GM21717 (cell line): ENCODE measurements at regions not wholly inside any gene's neighbourhood (a gene's known extent, or its start where the extent isn't known, plus 50 kb on each side); places are given as distances from the start of the nearest gene placed in this dataset.
"Not testable (repeated sequence)": the region's sequence is repeated elsewhere in the genome, so short reads cannot be mapped to it uniquely, and the experiment has no call there.

Experiments used
- ATAC-seq: cut with Tn5 transposase; IDR thresholded peaks from one replicate; pipeline ENCODE4 v1.9.1; 2021; ENCODE audit warnings: mild to moderate bottlenecking, moderate library complexity; ENCODE audit not compliant: unreplicated experiment

DNA sequence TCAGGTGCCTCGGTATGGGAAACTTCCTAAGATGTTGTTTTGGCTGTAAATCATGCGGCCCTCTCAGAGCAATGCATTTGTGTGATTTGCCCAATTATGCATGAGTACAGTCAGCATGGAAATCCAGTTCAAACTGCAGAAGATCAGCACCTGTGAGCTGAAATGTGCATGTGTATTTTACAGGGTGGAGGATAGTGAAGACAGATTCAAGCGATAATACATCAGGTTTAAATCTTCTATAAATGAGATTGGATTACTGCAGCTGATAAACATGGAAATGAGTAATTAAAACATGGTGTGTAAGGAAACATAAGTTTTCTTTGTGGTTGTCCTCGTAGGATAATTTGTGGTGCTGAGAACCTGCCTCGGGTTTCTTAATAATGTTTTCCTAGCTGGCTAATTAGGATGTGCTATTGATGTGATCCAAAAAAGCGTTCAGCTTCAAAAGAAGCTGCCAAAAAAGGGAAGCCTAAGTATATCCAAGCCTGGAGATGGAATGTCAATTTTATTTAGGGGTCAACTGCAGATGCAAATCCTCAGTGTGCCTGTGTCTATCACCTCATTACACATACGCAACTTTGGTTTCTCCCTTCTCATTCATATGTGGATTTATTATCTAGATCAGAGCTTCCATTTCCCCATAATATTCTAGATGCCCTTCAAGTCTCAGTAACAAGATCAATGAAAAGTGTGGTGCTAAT lies 117.1 kb upstream of the CCDC28A start:
- ATAC-seq = no peak

DNA sequence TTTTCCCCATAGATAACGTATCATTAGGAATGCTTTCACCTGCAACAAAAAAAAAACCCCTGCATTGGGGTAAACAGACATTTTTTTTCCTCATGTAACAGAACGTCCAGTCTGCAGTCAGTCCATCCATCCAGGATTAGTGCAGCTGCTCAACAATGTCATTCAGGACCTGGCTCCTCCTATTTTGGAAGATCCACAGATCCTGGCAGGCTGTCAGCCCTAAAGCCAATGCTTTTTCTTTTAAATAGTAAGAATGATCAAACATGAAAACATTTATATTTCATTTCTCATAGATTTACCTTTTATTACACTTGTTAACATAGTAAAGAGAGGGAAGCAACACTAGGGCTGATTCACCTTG lies 116.5 kb upstream of the CCDC28A start:
- ATAC-seq = no peak

- no peak for ATAC-seq
Observed at GRCh38 chr6:138659998-138660397, 113.6 kb upstream of the CCDC28A start.

DNA sequence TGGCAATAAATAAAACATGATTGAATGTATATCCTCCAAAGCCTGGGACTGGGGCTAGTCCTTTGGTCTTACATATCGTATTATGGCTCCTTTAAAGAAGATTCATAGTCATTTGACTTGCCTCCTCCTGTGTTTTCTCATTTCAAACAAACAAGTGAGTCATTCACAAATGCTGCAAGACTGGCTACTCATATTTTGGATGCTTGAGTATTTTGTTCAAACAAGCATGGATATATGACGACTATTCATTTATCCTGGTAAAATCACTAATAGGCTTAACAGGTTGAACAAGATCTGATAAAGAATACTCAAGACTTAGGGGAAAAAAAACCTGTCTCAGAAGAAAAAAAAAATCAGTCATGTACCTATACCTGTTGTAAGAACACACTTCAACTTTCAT lies 111.1 kb upstream of the CCDC28A start:
- ATAC-seq = no peak

- no peak for ATAC-seq
Observed at GRCh38 chr6:138663892-138664291, 109.7 kb upstream of the CCDC28A start.

DNA sequence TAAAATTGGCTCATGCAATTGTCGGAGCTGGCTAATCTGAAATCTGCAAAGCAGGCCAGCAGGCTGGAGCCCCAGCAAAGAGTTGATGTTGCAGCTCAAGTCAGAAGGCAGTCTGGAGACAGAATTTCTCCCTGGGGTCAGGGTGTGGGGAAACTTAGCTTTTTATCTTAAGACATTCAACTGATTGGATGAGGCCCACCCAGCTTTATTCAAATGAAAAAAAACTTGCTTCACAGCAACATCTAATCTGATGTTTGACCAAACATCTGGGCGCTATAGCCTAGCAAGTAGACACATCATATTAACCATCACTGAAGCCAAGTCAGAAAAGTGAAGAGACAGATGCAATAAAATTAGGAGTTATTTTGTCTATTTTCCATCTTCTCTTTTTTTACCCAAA lies 108.8 kb upstream of the CCDC28A start:
- ATAC-seq = no peak

GRCh38 chr6:138666636-138667035 lies 106.9 kb upstream of the CCDC28A start:
- ATAC-seq = no peak

DNA sequence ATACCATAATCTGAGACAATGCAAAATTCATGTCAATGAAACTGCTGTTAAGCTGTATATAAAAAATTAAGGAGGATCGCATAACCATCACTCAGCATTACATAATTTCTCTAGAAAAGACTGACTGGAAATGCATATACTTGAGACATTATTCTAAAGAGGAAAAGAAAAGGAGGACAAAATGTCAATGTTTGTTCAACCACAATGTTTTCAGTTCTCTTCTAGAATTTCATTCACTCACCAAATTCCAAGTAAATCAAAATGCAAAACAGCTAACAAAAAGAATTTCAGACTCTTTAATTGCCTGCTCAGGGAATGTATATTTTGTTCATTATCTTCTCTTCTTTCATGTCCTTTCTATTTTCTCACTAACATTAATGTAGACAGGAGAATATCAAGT lies 106.2 kb upstream of the CCDC28A start:
- ATAC-seq = no peak

- ATAC-seq = no peak
Observed at GRCh38 chr6:138671351-138671750, 102.2 kb upstream of the CCDC28A start.

GRCh38 chr6:138673346-138674014 lies 100.1 kb upstream of the CCDC28A start:
- ATAC-seq = no peak

DNA sequence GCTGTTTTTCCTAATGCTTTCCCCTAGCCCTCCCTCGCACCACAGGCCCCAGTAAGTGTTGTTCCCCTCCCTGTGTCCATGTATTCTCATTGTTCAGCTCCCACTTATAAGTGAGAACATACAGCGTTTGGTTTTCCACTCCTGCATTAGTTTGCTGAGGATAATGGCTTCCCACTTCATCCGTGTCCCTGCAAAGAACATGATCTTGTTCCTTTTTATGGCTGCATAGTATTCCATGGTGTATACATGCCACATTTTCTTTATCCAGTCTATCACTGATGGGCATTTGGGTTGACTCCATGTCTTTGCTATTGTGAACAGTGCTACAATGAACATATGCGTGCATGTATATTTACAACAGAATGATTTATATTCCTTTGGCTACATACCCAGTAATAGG lies 99.1 kb upstream of the CCDC28A start:
- ATAC-seq = not testable (repeated sequence)

DNA sequence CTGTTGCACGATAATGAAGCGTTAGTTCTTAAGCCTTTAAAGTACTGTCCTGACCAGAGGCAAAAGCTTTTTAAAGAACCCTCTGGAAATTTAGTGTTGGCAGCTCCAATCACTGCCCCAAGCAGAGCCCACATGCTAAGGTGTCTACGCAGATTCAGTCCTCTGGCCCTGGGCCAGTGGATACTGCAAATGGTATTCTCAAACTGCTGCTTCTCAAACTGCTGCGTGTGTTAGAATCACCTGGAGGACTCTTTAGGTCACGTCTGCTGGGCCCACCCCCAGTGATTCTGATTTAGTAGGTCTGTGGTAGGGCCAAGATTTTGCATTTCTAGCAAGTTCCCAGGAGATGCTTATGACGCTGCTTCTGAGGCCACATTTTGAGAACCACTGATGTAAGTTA lies 96.0 kb upstream of the CCDC28A start:
- ATAC-seq = no peak

GRCh38 chr6:138678168-138678567 lies 95.4 kb upstream of the CCDC28A start:
- ATAC-seq = no peak

- no peak for ATAC-seq
Observed at GRCh38 chr6:138680085-138680484, 93.5 kb upstream of the CCDC28A start.

GRCh38 chr6:138681627-138682026 lies 91.9 kb upstream of the CCDC28A start:
- no peak for ATAC-seq

GRCh38 chr6:138682704-138683527 lies 90.7 kb upstream of the CCDC28A start:
- no peak for ATAC-seq

GRCh38 chr6:138685257-138685656 lies 88.3 kb upstream of the CCDC28A start:
- ATAC-seq = no peak

GRCh38 chr6:138685781-138686180 lies 87.8 kb upstream of the CCDC28A start:
- ATAC-seq = no peak

GRCh38 chr6:138688580-138688979 lies 85.0 kb upstream of the CCDC28A start:
- no peak for ATAC-seq

DNA sequence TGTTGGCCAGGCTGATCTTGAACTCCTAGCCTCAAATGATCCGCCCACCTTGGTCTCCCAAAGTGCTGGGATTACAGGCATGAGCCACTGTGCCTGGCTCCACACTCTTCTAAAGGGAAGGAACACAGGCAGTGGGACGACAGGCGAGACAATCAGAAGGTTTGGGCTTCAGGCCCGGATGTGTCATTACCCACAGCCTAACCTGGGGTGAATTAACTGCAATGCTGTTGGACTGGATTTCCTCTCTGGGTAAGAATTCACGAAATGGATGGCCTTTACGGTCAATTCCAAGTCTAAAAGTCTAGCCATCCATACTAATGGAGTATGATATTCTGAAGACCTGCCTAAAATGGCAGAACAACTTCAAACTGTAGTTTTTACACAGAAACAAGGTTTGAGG lies 83.7 kb upstream of the CCDC28A start:
- no peak for ATAC-seq

GRCh38 chr6:138690975-138691594 lies 82.5 kb upstream of the CCDC28A start:
- no peak for ATAC-seq
